PC-9 (cell line): ENCODE measurements at regions not wholly inside any gene's neighbourhood (a gene's known extent, or its start where the extent isn't known, plus 50 kb on each side); places are given as distances from the start of the nearest gene placed in this dataset.

ENCODE experiments used
- EZH2 ChIP-seq: fragments of 200-600 bp; sonication (generic); IDR thresholded peaks from 2 replicates; pipeline ENCODE4 v1.8.0; 2017; ENCODE audit warnings: antibody characterized with exemption, low read depth
- TF ChIP-seq, protein P1 (sequence below): fragments of 200-600 bp; sonication (generic); conservative IDR thresholded peaks from 2 replicates; pipeline ENCODE4 v1.6.1; 2017; ENCODE audit warnings: mixed run types, antibody characterized with exemption, mild to moderate bottlenecking, moderate library complexity

DNA sequence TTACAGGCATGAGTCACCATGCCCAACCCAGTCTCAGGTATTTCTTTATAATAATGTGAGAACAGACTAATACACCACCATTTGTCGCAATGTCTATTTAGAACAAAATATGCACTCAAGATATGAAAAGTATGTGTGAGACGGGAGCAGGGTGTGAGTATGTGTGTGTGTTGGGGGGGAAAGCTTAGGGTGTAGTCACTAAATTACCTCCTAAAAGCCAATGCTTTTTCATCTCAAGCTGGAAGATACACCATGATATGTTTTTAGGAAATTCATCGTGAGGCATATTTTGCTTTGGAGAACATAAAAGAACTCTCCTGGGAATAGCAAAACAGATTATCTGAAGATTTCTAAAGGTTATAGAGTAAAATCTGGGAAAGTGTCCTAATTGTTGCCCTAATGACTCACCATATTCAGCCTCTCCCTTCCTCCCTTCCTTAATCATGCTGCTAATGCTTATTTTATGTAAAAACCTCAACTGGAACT lies 262.7 kb downstream of the PDHA2 start:
- TF ChIP-seq EZH2 = no peak
- TF ChIP-seq, protein P1, sequence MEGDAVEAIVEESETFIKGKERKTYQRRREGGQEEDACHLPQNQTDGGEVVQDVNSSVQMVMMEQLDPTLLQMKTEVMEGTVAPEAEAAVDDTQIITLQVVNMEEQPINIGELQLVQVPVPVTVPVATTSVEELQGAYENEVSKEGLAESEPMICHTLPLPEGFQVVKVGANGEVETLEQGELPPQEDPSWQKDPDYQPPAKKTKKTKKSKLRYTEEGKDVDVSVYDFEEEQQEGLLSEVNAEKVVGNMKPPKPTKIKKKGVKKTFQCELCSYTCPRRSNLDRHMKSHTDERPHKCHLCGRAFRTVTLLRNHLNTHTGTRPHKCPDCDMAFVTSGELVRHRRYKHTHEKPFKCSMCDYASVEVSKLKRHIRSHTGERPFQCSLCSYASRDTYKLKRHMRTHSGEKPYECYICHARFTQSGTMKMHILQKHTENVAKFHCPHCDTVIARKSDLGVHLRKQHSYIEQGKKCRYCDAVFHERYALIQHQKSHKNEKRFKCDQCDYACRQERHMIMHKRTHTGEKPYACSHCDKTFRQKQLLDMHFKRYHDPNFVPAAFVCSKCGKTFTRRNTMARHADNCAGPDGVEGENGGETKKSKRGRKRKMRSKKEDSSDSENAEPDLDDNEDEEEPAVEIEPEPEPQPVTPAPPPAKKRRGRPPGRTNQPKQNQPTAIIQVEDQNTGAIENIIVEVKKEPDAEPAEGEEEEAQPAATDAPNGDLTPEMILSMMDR = no peak
